CD4-positive, CD25-positive, alpha-beta regulatory T cell (primary cell): ENCODE measurements at regions not wholly inside any gene's neighbourhood (a gene's known extent, or its start where the extent isn't known, plus 50 kb on each side); places are given as distances from the start of the nearest gene placed in this dataset.

Experiments used
- ATAC-seq, 2 donors: fragments of 150-1000 bp; cut with Tn5 transposase; one replicate each; pipeline ENCODE4 v1.10.0; 2021; ENCODE audit warnings: low read depth in 2 of 2, moderate number of reproducible peaks in 2 of 2, moderate library complexity in 1 of 2
- DNase-seq, 3 donors: peaks; one replicate each; pipeline versions ENCODE4 v3.0.0 to v3.0.0-alpha.2; 2012 to 2022; ENCODE audit warnings: mixed read lengths in 1 of 3
- H3K27ac ChIP-seq: one replicate; pipeline ENCODE4 v1.7.0; 2013; ENCODE audit warnings: mild to moderate bottlenecking, low read length; ENCODE audit not compliant: insufficient read depth, poor library complexity, severe bottlenecking
- H3K27me3 ChIP-seq: one replicate; pipeline ENCODE4 v1.7.0; 2013; ENCODE audit warnings: low read length; ENCODE audit not compliant: control insufficient read depth, insufficient read depth
- H3K36me3 ChIP-seq: one replicate; pipeline ENCODE4 v1.7.0; 2013; ENCODE audit warnings: mild to moderate bottlenecking, low read length, moderate library complexity; ENCODE audit not compliant: control insufficient read depth, insufficient read depth
- H3K4me1 ChIP-seq: 2 replicates; pipeline ENCODE4 v1.7.0; 2013; ENCODE audit warnings: mild to moderate bottlenecking, low read length; ENCODE audit not compliant: insufficient read depth, control insufficient read depth, poor library complexity, severe bottlenecking
- H3K4me3 ChIP-seq: one replicate; pipeline ENCODE4 v1.7.0; 2013; ENCODE audit warnings: low read depth, mild to moderate bottlenecking, low read length, moderate library complexity
- H3K9me3 ChIP-seq, 2 experiments: 1 replicate in 1 of 2; 2 replicates in 1 of 2; pipeline ENCODE4 v1.7.0; 2013; ENCODE audit warnings: low read length in 2 of 2, mild to moderate bottlenecking in 1 of 2, moderate library complexity in 1 of 2; ENCODE audit not compliant: control insufficient read depth in 2 of 2
- H3K27ac Mint-ChIP-seq, 3 donors: one replicate each; pipeline ENCODE4 v1.8.0; 2020 to 2022; ENCODE audit warnings: mild to moderate bottlenecking in 3 of 3, mixed read lengths in 3 of 3, moderate library complexity in 2 of 3
- H3K27me3 Mint-ChIP-seq: one replicate; pipeline ENCODE4 v1.8.0; 2022; ENCODE audit warnings: mild to moderate bottlenecking, mixed read lengths
- H3K36me3 Mint-ChIP-seq: one replicate; pipeline ENCODE4 v1.8.0; 2020; ENCODE audit warnings: mixed read lengths
- H3K4me1 Mint-ChIP-seq, 4 donors: one replicate each; pipeline ENCODE4 v1.8.0; 2020 to 2022; ENCODE audit warnings: mixed read lengths in 4 of 4, mild to moderate bottlenecking in 1 of 4
- H3K4me3 Mint-ChIP-seq, 4 donors: one replicate each; pipeline ENCODE4 v1.8.0; 2020 to 2022; ENCODE audit warnings: mild to moderate bottlenecking in 4 of 4, mixed read lengths in 4 of 4, moderate library complexity in 3 of 4
- H3K9me3 Mint-ChIP-seq, 7 donors: one replicate each; pipeline ENCODE4 v1.8.0; 2020 to 2022; ENCODE audit warnings: mixed read lengths in 7 of 7, mild to moderate bottlenecking in 3 of 7, moderate library complexity in 2 of 7

GRCh38 chr2:100640431-100641124 lies 77.8 kb downstream of the PDCL3 start:
- Histone ChIP-seq H3K27ac (no peak overlapping the region), H3K9me3 (no peaks in the 10 kb centered on the region), H3K4me3 (no peak overlapping the region), H3K4me1 (peaks cover 17% of the 10 kb centered on the region), H3K36me3 (no peaks in the 10 kb centered on the region), H3K27me3 (peaks cover 2% of the 10 kb centered on the region)
- peak overlapping the region in 1 of 4 donors; percentile 10 for H3K4me3 Mint-ChIP-seq
- H3K4me1 Mint-ChIP-seq, result peaks cover 7 to 55% (median 17%) of the 10 kb centered on the region in 4 donors
- H3K36me3 Mint-ChIP-seq, result no peaks in the 10 kb centered on the region
- H3K27me3 Mint-ChIP-seq, result peaks cover 9% of the 10 kb centered on the region
- DNase-seq (peak in 1 of 3 donors; percentile 7), ATAC-seq (no peak)
- H3K9me3 Mint-ChIP-seq, result peaks cover 0 to 2% (median 0%) of the 10 kb centered on the region in 7 donors
- peak overlapping the region in 2 of 3 donors; percentile 9 to 83 for H3K27ac Mint-ChIP-seq

GRCh38 chr2:100641125-100641435 lies 78.3 kb downstream of the PDCL3 start:
- Histone ChIP-seq H3K4me3 (no peak overlapping the region), H3K36me3 (no peaks in the 10 kb centered on the region), H3K27ac (no peak overlapping the region), H3K4me1 (peaks cover 17% of the 10 kb centered on the region), H3K27me3 (peaks cover 2% of the 10 kb centered on the region), H3K9me3 (no peaks in the 10 kb centered on the region)
- DNase-seq, result no peak
- peaks cover 0 to 2% (median 0%) of the 10 kb centered on the region in 7 donors for H3K9me3 Mint-ChIP-seq
- no peak for ATAC-seq
- no peaks in the 10 kb centered on the region for H3K36me3 Mint-ChIP-seq
- H3K4me1 Mint-ChIP-seq, result peaks cover 7 to 60% (median 17%) of the 10 kb centered on the region in 4 donors
- H3K27ac Mint-ChIP-seq, result peak overlapping the region in 1 of 3 donors; percentile 83
- H3K27me3 Mint-ChIP-seq, result peaks cover 9% of the 10 kb centered on the region
- no peak overlapping the region for H3K4me3 Mint-ChIP-seq

GRCh38 chr2:100642425-100642824 lies 79.6 kb downstream of the PDCL3 start:
- peaks cover 0 to 2% (median 0%) of the 10 kb centered on the region in 7 donors for H3K9me3 Mint-ChIP-seq
- H3K27ac Mint-ChIP-seq, result peak overlapping the region in 2 of 3 donors; percentile 72 to 77
- no peak for DNase-seq
- peaks cover 5% of the 10 kb centered on the region for H3K27me3 Mint-ChIP-seq
- H3K4me1 Mint-ChIP-seq, result peaks cover 7 to 63% (median 17%) of the 10 kb centered on the region in 4 donors
- no peaks in the 10 kb centered on the region for H3K36me3 Mint-ChIP-seq
- H3K27ac ChIP-seq, result no peak overlapping the region
- H3K4me3 Mint-ChIP-seq, result peak overlapping the region in 1 of 4 donors; percentile 28
- ATAC-seq, result no peak
- no peak overlapping the region for H3K4me3 ChIP-seq
- peaks cover 17% of the 10 kb centered on the region for H3K4me1 ChIP-seq
- peaks cover 2% of the 10 kb centered on the region for H3K27me3 ChIP-seq
- H3K36me3 ChIP-seq, result no peaks in the 10 kb centered on the region
- H3K9me3 ChIP-seq, result no peaks in the 10 kb centered on the region

- H3K4me3 ChIP-seq, result no peak overlapping the region
- Mint-ChIP-seq H3K4me3 (peak overlapping the region; percentile 2 to 83 (median 55)), H3K27me3 (peaks cover 5% of the 10 kb centered on the region), H3K4me1 (peaks cover 7 to 63% (median 17%) of the 10 kb centered on the region in 4 donors), H3K9me3 (peaks cover 0 to 2% (median 0%) of the 10 kb centered on the region in 7 donors), H3K27ac (peak overlapping the region in 2 of 3 donors; percentile 67 to 79), H3K36me3 (no peaks in the 10 kb centered on the region)
- no peaks in the 10 kb centered on the region for H3K36me3 ChIP-seq
- no peaks in the 10 kb centered on the region for H3K9me3 ChIP-seq
- no peak overlapping the region for H3K27ac ChIP-seq
- peak in 2 of 3 donors; percentile 14 to 25 for DNase-seq
- H3K27me3 ChIP-seq, result peaks cover 2% of the 10 kb centered on the region
- no peak for ATAC-seq
- peaks cover 17% of the 10 kb centered on the region for H3K4me1 ChIP-seq
These were observed 80.7 kb downstream of the PDCL3 start for GRCh38 chr2:100643467-100643866.

- H3K27ac ChIP-seq, result no peak overlapping the region
- Mint-ChIP-seq H3K27me3 (peaks cover 5% of the 10 kb centered on the region), H3K4me1 (peaks cover 7 to 63% (median 17%) of the 10 kb centered on the region in 4 donors), H3K4me3 (peak overlapping the region; percentile 31 to 83 (median 81)), H3K27ac (peak overlapping the region; percentile 7 to 79 (median 67)), H3K9me3 (peaks cover 0 to 2% (median 0%) of the 10 kb centered on the region in 7 donors), H3K36me3 (no peaks in the 10 kb centered on the region)
- ATAC-seq (peak; percentile 81 to 84), DNase-seq (peak in 2 of 3 donors; percentile 69 to 73)
- H3K36me3 ChIP-seq, result no peaks in the 10 kb centered on the region
- H3K9me3 ChIP-seq, result no peaks in the 10 kb centered on the region
- peaks cover 2% of the 10 kb centered on the region for H3K27me3 ChIP-seq
- H3K4me1 ChIP-seq, result peaks cover 17% of the 10 kb centered on the region
- H3K4me3 ChIP-seq, result peak overlapping the region; percentile 62
These were observed 81.2 kb downstream of the PDCL3 start for GRCh38 chr2:100643906-100644501.

- no peak overlapping the region for H3K4me3 ChIP-seq
- H3K27ac Mint-ChIP-seq, result peak overlapping the region in 1 of 3 donors; percentile 66
- no peak for ATAC-seq
- H3K9me3 ChIP-seq, result no peaks in the 10 kb centered on the region
- peaks cover 16 to 67% (median 22%) of the 10 kb centered on the region in 4 donors for H3K4me1 Mint-ChIP-seq
- DNase-seq, result no peak
- no peak overlapping the region for H3K27ac ChIP-seq
- H3K4me3 Mint-ChIP-seq, result no peak overlapping the region
- no peaks in the 10 kb centered on the region for H3K36me3 ChIP-seq
- peaks cover 2% of the 10 kb centered on the region for H3K27me3 ChIP-seq
- H3K36me3 Mint-ChIP-seq, result no peaks in the 10 kb centered on the region
- H3K27me3 Mint-ChIP-seq, result peaks cover 13% of the 10 kb centered on the region
- H3K4me1 ChIP-seq, result peaks cover 17% of the 10 kb centered on the region
- peaks cover 0 to 2% (median 0%) of the 10 kb centered on the region in 7 donors for H3K9me3 Mint-ChIP-seq
These were observed 83.1 kb downstream of the PDCL3 start for GRCh38 chr2:100645695-100646429.

GRCh38 chr2:100647709-100648108 lies 84.9 kb downstream of the PDCL3 start:
- Histone ChIP-seq H3K36me3 (no peaks in the 10 kb centered on the region), H3K4me1 (peaks cover 17% of the 10 kb centered on the region), H3K4me3 (no peak overlapping the region), H3K27me3 (peaks cover 2% of the 10 kb centered on the region), H3K27ac (no peak overlapping the region), H3K9me3 (no peaks in the 10 kb centered on the region)
- Mint-ChIP-seq H3K27me3 (peaks cover 13% of the 10 kb centered on the region), H3K4me3 (no peak overlapping the region), H3K27ac (no peak overlapping the region), H3K9me3 (peaks cover 0 to 2% (median 0%) of the 10 kb centered on the region in 7 donors), H3K4me1 (peaks cover 16 to 57% (median 24%) of the 10 kb centered on the region in 4 donors), H3K36me3 (no peaks in the 10 kb centered on the region)
- no peak for ATAC-seq
- no peak for DNase-seq
